ENCODE measurements at regions not wholly inside any gene's neighbourhood (a gene's known extent, or its start where the extent isn't known, plus 50 kb on each side); places are given as distances from the start of the nearest gene placed in this dataset.

GRCh38 chr4:164359881-164360280, 394.1 kb upstream of the SMIM31 start:
- H3K4me1 ChIP-seq: no peaks in the 10 kb centered on the region
- FAIRE-seq (no peak), ATAC-seq (no peak), DNase-seq (ENCODE audit: low read depth in 1 of 2, low spot score in 1 of 2) (no peak)
- ChIA-PET CTCF (no interaction called here), POLR2A (no interaction called here)
- H3K9me3 ChIP-seq: no peaks in the 10 kb centered on the region
- no peak overlapping the region for H3K27ac ChIP-seq
- H3K4me2 ChIP-seq: no peak overlapping the region
- H3K4me3 ChIP-seq: no peak overlapping the region
- no peak for TF ChIP-seq NR3C1 (IDR thresholded peaks at IDR 0.05)
- no peak for TF ChIP-seq HES2 (IDR thresholded peaks at IDR 0.05)
- TF ChIP-seq HOXA7 (CRISPR knock-in tag; IDR thresholded peaks at IDR 0.05): no peak
- TF ChIP-seq CHD2 (IDR thresholded peaks at IDR 0.05; ENCODE audit: low read length, partially characterized antibody): no peak
- no peak for TF ChIP-seq JUNB (IDR thresholded peaks at IDR 0.05)
- no peak for TF ChIP-seq MAZ (IDR thresholded peaks at IDR 0.05; ENCODE audit: borderline replicate concordance, low read depth, low read length)
- no peak for TF ChIP-seq PBX3 (IDR thresholded peaks at IDR 0.05)
- no peak for TF ChIP-seq RARB (CRISPR knock-in tag; IDR thresholded peaks at IDR 0.05)
- no peak for TF ChIP-seq BHLHE40 (IDR thresholded peaks at IDR 0.05; ENCODE audit: low read depth, low read length)
- no peak for TF ChIP-seq RFX5 (IDR thresholded peaks at IDR 0.05)
- no peak for TF ChIP-seq HDAC2 (IDR thresholded peaks at IDR 0.05)
- no peak for TF ChIP-seq EP300 (IDR thresholded peaks at IDR 0.05)
- TF ChIP-seq KDM5A (IDR thresholded peaks at IDR 0.05): no peak
- TF ChIP-seq MAX (IDR thresholded peaks at IDR 0.05): no peak
- TF ChIP-seq JUN (IDR thresholded peaks at IDR 0.05): no peak
- no peak for TF ChIP-seq NFE2L2 (conservative IDR thresholded peaks at IDR 0.05; ENCODE audit: low read length)
- no peak for TF ChIP-seq FOSB (CRISPR knock-in tag; IDR thresholded peaks at IDR 0.05)
- no peak for TF ChIP-seq POLR2AphosphoS2 (conservative IDR thresholded peaks at IDR 0.05; ENCODE audit: low read length)
- TF ChIP-seq ZSCAN20 (CRISPR knock-in tag; IDR thresholded peaks at IDR 0.05): no peak
- TF ChIP-seq CEBPB (IDR thresholded peaks at IDR 0.05): no peak
- 41% methylated on average over 6 of the region's 6 CpGs for WGBS (ENCODE audit: missing lambda C conversion rate)

- no peak for FAIRE-seq
- WGBS (ENCODE audit: missing lambda C conversion rate): 19% methylated on average over 6 of the region's 6 CpGs
- no peak for DNase-seq (ENCODE audit: low read depth in 1 of 2, low spot score in 1 of 2)
- no peak overlapping the region for H3K27ac ChIP-seq
- ATAC-seq: no peak
- H3K9me3 ChIP-seq: no peaks in the 10 kb centered on the region
- no peak for TF ChIP-seq RFX5 (IDR thresholded peaks at IDR 0.05)
- no peak for TF ChIP-seq KDM5A (IDR thresholded peaks at IDR 0.05)
- no peak for TF ChIP-seq HDAC2 (IDR thresholded peaks at IDR 0.05)
- no peak overlapping the region for H3K4me3 ChIP-seq
- no peak overlapping the region for H3K4me2 ChIP-seq
- ChIA-PET POLR2A (no interaction called here), CTCF (no interaction called here)
- H3K4me1 ChIP-seq: no peaks in the 10 kb centered on the region
Measured at GRCh38 chr4:164368894-164369293, 385.0 kb upstream of the SMIM31 start.

- Histone ChIP-seq H3K27ac (no peak overlapping the region), H3K4me1 (no peaks in the 10 kb centered on the region), H3K9me3 (no peaks in the 10 kb centered on the region), H3K4me2 (no peak overlapping the region), H3K4me3 (no peak overlapping the region)
- WGBS (ENCODE audit: missing lambda C conversion rate): 57% methylated on average over 1 of the region's 1 CpG
- no peak for FAIRE-seq
- CTCF ChIA-PET: no interaction called here
- no peak for DNase-seq (ENCODE audit: low read depth in 1 of 2, low spot score in 1 of 2)
- ATAC-seq: no peak
- POLR2A ChIA-PET: no interaction called here
- TF ChIP-seq ZC3H11A (IDR thresholded peaks at IDR 0.05) (no peak), HOXB5 (CRISPR knock-in tag; IDR thresholded peaks at IDR 0.05) (no peak), GATA3 (IDR thresholded peaks at IDR 0.05; ENCODE audit: borderline replicate concordance) (no peak), RNF2 (IDR thresholded peaks at IDR 0.05; ENCODE audit: borderline replicate concordance, low read depth) (no peak), CBX2 (IDR thresholded peaks at IDR 0.05; ENCODE audit: borderline replicate concordance, low read depth) (no peak), ESRRA (IDR thresholded peaks at IDR 0.05; ENCODE audit: borderline replicate concordance, low read length) (no peak), PBX3 (IDR thresholded peaks at IDR 0.05) (no peak), RARB (CRISPR knock-in tag; IDR thresholded peaks at IDR 0.05) (no peak), NFE2L2 (conservative IDR thresholded peaks at IDR 0.05; ENCODE audit: low read length) (no peak), HMGXB4 (CRISPR knock-in tag; IDR thresholded peaks at IDR 0.05; ENCODE audit: borderline replicate concordance) (no peak), POLR2A (IDR thresholded peaks at IDR 0.05; ENCODE audit: low read length) (no peak), MYC (IDR thresholded peaks at IDR 0.05; ENCODE audit: borderline replicate concordance, low read length) (no peak), CTCF (IDR thresholded peaks at IDR 0.05) (no peak)
Measured at GRCh38 chr4:164373021-164373420, 380.9 kb upstream of the SMIM31 start.

Measured in A549 (cell line).